ENCODE measurements at regions not wholly inside any gene's neighbourhood (a gene's known extent, or its start where the extent isn't known, plus 50 kb on each side); places are given as distances from the start of the nearest gene placed in this dataset.

- no peaks in the 10 kb centered on the region for H3K27me3 ChIP-seq (replicated peaks in 1 of 7)
- intact Hi-C loops (cut with DNase I; ENCODE audit: low total_unique reads): loop anchor here (10.0 kb wide), 1 partner anchor 321 kb away; the partner anchor contains the start of gene RGS21
- H3K27ac ChIP-seq: no peak overlapping the region
- 62 to 82% (median 75%) methylated on average over 2 of the region's 2 CpGs for WGBS, 5 donors
- H3K4me3 ChIP-seq: no peak overlapping the region
- DNase-seq: no peak
- no peaks in the 10 kb centered on the region for H3K9me3 ChIP-seq
- TF ChIP-seq POLR2A (IDR thresholded peaks at IDR 0.05) (no peak), POLR2AphosphoS5 (IDR thresholded peaks at IDR 0.05) (no peak), CTCF (IDR thresholded peaks at IDR 0.05 in 8 of 11, conservative IDR thresholded peaks at IDR 0.05 in 3 of 11) (peak in 2 of 11 experiments; percentile 5 to 9)
- no peaks in the 10 kb centered on the region for H3K4me1 ChIP-seq
- H3K36me3 ChIP-seq: no peaks in the 10 kb centered on the region
Measured at GRCh38 chr1:191993549-191993948, 164.7 kb upstream of the RGS18 start.

- Histone ChIP-seq H3K27ac (no peak overlapping the region), H3K4me3 (no peak overlapping the region), H3K9me3 (no peaks in the 10 kb centered on the region), H3K4me1 (no peaks in the 10 kb centered on the region), H3K36me3 (no peaks in the 10 kb centered on the region), H3K27me3 (replicated peaks in 1 of 7) (no peaks in the 10 kb centered on the region)
- 83 to 93% (median 90%) methylated on average over 3 of the region's 3 CpGs for WGBS, 5 donors
- DNase-seq: no peak
- TF ChIP-seq POLR2A (IDR thresholded peaks at IDR 0.05): no peak
- no peak for TF ChIP-seq POLR2AphosphoS5 (IDR thresholded peaks at IDR 0.05)
- no peak for TF ChIP-seq CTCF (IDR thresholded peaks at IDR 0.05 in 8 of 11, conservative IDR thresholded peaks at IDR 0.05 in 3 of 11)
- intact Hi-C loops (cut with DNase I; ENCODE audit: low total_unique reads): no loop called here
Measured at GRCh38 chr1:192002063-192002462, 156.2 kb upstream of the RGS18 start.

- no peaks in the 10 kb centered on the region for H3K4me1 ChIP-seq
- 88 to 94% (median 90%) methylated on average over 5 of the region's 5 CpGs for WGBS, 5 donors
- H3K36me3 ChIP-seq: no peaks in the 10 kb centered on the region
- no peak overlapping the region for H3K27ac ChIP-seq
- DNase-seq: no peak
- no peak for TF ChIP-seq POLR2AphosphoS5 (IDR thresholded peaks at IDR 0.05)
- TF ChIP-seq POLR2A (IDR thresholded peaks at IDR 0.05): no peak
- TF ChIP-seq CTCF (IDR thresholded peaks at IDR 0.05 in 8 of 11, conservative IDR thresholded peaks at IDR 0.05 in 3 of 11): no peak
- intact Hi-C loops (cut with DNase I; ENCODE audit: low total_unique reads): no loop called here
- H3K27me3 ChIP-seq (replicated peaks in 1 of 7): no peaks in the 10 kb centered on the region
- no peak overlapping the region for H3K4me3 ChIP-seq
- no peaks in the 10 kb centered on the region for H3K9me3 ChIP-seq
Measured at GRCh38 chr1:192003295-192004077, 154.8 kb upstream of the RGS18 start.

GRCh38 chr1:192005976-192006375 lies 152.3 kb upstream of the RGS18 start:
- WGBS, 5 donors: 85 to 92% (median 91%) methylated on average over 3 of the region's 3 CpGs
- TF ChIP-seq POLR2AphosphoS5 (IDR thresholded peaks at IDR 0.05) (no peak), POLR2A (IDR thresholded peaks at IDR 0.05) (no peak), CTCF (IDR thresholded peaks at IDR 0.05 in 8 of 11, conservative IDR thresholded peaks at IDR 0.05 in 3 of 11) (no peak)

More at GRCh38 chr1:192005976-192006375, 152.3 kb upstream of the RGS18 start:
- H3K4me1 ChIP-seq: no peaks in the 10 kb centered on the region
- H3K36me3 ChIP-seq: no peaks in the 10 kb centered on the region
- no peak overlapping the region for H3K4me3 ChIP-seq
- intact Hi-C loops (cut with DNase I; ENCODE audit: low total_unique reads): no loop called here
- no peak overlapping the region for H3K27ac ChIP-seq
- H3K9me3 ChIP-seq: no peaks in the 10 kb centered on the region
- no peak for DNase-seq
- H3K27me3 ChIP-seq (replicated peaks in 1 of 7): no peaks in the 10 kb centered on the region
